HUES64 (cell line): ENCODE measurements at regions not wholly inside any gene's neighbourhood (a gene's known extent, or its start where the extent isn't known, plus 50 kb on each side); places are given as distances from the start of the nearest gene placed in this dataset.

ENCODE experiments used
- H3K27ac ChIP-seq: 2 replicates; pipeline ENCODE4 v1.7.0; 2013; ENCODE audit warnings: low read depth, low read length, inconsistent platforms
- H3K27me3 ChIP-seq: 2 replicates; pipeline ENCODE4 v1.6.1; 2013; ENCODE audit warnings: mild to moderate bottlenecking, low read length; ENCODE audit not compliant: insufficient read depth
- H3K36me3 ChIP-seq: 2 replicates; pipeline ENCODE4 v1.6.1; 2013; ENCODE audit warnings: mild to moderate bottlenecking, low read length; ENCODE audit not compliant: insufficient read depth
- H3K4me1 ChIP-seq: 2 replicates; pipeline ENCODE4 v1.6.1; 2013; ENCODE audit warnings: mild to moderate bottlenecking, low read length, moderate library complexity; ENCODE audit not compliant: insufficient read depth
- H3K4me3 ChIP-seq: 2 replicates; pipeline ENCODE4 v1.5.1; 2013; ENCODE audit warnings: mild to moderate bottlenecking, low read length, moderate library complexity
- H3K9ac ChIP-seq: 2 replicates; pipeline ENCODE4 v1.6.1; 2013; ENCODE audit warnings: mild to moderate bottlenecking, low read depth, low read length
- H3K9me3 ChIP-seq: 2 replicates; pipeline ENCODE4 v1.6.1; 2013; ENCODE audit warnings: low read depth, low read length; ENCODE audit not compliant: insufficient read depth
- WGBS: fragments of 150-250, 120-280 bp; methylation state at CpG from one replicate; pipeline ENCODE4 v1.1.7; 2013; ENCODE audit warnings: missing lambda C conversion rate; 5-methylcytosine and 5-hydroxymethylcytosine counted together

DNA sequence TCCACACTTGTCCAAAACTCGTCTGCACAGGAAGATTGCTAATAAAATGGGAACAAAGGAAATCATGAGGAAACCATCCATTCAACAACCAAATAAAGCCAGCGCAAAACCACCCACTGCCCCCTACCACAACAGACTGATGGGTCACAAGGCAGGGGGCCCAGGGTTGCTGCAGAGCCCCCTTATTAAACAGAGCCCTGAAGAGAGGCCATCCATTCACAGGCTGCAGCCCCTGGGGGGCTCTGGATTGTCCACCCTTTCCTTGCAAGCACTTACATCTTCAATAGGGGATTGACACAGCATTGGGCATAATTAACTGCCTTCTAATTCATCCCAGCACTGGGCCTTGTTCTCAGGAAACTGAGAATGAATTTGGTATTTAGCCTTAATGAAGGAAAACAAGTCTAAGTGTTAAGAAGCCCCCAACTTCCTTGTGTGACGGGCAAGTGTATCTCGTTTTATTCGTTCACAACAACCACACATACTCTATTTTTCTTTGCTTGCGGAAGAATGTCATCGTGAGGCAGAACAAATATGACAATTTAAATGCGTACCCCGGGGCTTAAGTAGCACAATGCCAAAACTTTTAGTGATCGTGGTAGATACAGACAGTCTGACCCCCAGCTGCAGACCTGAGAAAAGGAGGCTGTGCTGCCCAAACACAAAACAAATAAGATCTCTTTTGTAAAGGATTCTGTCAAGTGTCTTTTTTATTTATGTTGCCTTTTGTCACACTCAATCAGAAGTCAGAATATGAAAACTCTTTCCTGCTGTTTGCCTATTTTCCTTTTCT, 144.0 kb downstream of the SEMA6D start:
- Histone ChIP-seq H3K9ac (no peak overlapping the region), H3K4me1 (peaks cover 20% of the 10 kb centered on the region), H3K27me3 (no peaks in the 10 kb centered on the region), H3K9me3 (no peaks in the 10 kb centered on the region; the same call in 1 of the 2 replicates), H3K36me3 (no peaks in the 10 kb centered on the region), H3K4me3 (no peak overlapping the region), H3K27ac (no peak overlapping the region)
- 78% methylated on average over 10 of the region's 10 CpGs for WGBS

DNA sequence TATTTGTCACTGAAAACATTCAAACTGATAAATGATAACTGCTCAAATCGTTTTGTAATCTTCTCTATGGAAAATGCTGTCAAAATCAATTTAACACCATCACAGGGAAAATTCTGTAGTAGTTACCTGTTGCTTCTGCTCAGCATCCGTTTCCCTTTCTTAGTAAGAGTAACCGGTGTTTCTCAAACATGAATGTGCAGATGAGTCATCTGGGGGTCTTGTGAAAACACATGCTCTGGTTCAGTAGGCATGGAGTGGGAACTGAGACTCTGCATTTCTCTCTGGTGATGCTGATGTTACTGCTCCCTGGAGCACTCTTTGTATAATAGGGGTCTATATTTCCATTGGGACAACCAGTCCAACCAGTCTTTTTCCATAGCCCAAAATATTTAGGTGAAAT, 145.1 kb downstream of the SEMA6D start:
- 97% methylated on average over 3 of the region's 3 CpGs for WGBS
- no peak overlapping the region for H3K27ac ChIP-seq
- H3K36me3 ChIP-seq: no peaks in the 10 kb centered on the region
- no peaks in the 10 kb centered on the region; the same call in 1 of the 2 replicates for H3K9me3 ChIP-seq
- H3K27me3 ChIP-seq: no peaks in the 10 kb centered on the region
- no peak overlapping the region for H3K9ac ChIP-seq
- no peak overlapping the region for H3K4me3 ChIP-seq
- peaks cover 20% of the 10 kb centered on the region for H3K4me1 ChIP-seq

DNA sequence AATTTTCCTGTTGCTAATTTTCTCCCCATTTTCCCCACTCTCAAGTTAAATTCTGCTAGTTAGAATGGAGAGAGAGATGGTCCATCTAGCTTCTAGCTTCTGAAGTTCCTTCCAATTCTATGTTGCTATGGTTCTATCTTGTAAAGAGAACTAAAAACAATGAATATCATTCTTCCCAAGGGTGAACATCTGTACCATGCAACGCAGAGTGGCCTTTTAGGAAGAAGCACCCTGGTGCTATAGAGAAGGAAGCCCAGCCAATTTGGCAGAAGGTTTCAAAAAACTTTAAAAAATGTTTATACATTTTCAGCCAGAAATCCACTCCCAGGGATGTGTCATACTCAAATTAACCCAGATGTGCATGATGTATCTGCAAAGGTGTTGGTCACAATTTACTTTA, 149.1 kb downstream of the SEMA6D start:
- no peak overlapping the region for H3K27ac ChIP-seq
- no peaks in the 10 kb centered on the region for H3K36me3 ChIP-seq
- WGBS: 92% methylated on average over 1 of the region's 1 CpG
- no peaks in the 10 kb centered on the region for H3K27me3 ChIP-seq
- no peaks in the 10 kb centered on the region; the same call in 1 of the 2 replicates for H3K9me3 ChIP-seq
- H3K4me3 ChIP-seq: no peak overlapping the region
- H3K9ac ChIP-seq: no peak overlapping the region
- H3K4me1 ChIP-seq: peaks cover 10% of the 10 kb centered on the region

DNA sequence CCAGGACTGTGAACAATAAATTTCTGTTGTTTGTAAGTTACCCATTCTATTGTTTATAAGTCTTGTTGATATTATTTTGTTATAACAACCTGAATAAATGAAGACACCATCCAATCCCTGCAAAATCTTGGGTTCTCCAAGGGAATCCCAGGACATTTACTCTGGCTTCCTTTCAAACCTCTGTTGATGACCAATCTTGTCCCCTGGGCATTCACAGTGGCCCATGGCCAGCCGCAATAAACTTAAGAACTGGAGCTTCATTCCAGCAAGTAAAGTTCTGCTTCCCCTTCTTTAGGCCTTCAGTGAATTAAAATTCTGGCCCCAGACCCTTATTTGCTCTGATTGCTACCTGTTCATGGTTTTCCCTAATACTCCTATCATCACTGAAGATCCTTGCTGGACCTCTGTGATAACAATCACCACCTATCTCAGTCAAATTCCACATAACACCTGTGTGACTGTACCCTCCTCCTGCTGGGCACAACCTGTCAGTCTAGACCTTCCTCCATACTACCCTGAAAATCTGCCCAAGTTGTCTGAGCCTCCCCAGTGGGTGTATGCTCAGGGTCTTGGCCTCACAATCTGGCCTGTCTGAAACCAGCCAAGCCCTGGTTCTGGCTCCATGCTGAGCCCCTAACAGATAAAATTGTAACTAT, 153.1 kb downstream of the SEMA6D start:
- no peaks in the 10 kb centered on the region for H3K4me1 ChIP-seq
- 93% methylated on average over 1 of the region's 1 CpG for WGBS
- H3K4me3 ChIP-seq: no peak overlapping the region
- no peaks in the 10 kb centered on the region; the same call in 1 of the 2 replicates for H3K9me3 ChIP-seq
- H3K9ac ChIP-seq: no peak overlapping the region
- no peaks in the 10 kb centered on the region for H3K36me3 ChIP-seq
- H3K27me3 ChIP-seq: no peaks in the 10 kb centered on the region
- no peak overlapping the region for H3K27ac ChIP-seq

DNA sequence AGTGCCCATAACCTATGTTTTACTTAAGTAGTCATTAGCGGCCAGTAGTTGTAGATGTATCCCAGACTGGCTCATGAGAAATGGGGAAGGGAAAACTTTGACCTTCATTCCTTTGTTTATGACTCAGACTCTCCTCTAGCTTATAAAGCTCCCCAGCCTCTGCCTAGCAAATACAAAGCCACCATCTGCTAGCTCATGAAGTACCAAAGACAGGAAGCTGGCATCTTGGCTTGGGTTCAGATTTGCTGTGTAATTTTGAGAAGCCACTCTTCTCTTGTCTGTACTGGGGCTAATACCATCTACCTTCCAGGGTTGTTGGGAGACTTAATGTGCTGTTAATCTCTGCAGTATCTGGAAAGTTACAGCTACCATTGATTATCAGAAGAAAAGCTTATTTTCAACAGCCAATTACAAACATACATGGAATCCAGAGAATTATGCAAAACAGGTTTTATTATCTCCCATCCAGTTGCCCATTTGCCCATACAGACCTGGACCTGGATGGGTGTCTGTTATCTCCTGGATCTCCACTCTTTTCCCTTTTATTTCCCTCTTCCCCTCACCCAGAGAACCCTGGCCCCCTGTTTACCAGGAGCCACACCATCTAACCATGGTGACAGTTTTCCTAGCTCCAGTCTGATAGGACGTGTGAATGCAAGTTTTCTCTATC, 153.8 kb downstream of the SEMA6D start:
- no peaks in the 10 kb centered on the region for H3K9me3 ChIP-seq
- H3K27ac ChIP-seq: no peak overlapping the region
- H3K4me3 ChIP-seq: no peak overlapping the region
- no peak overlapping the region for H3K9ac ChIP-seq
- 93% methylated on average over 2 of the region's 2 CpGs for WGBS
- no peaks in the 10 kb centered on the region for H3K4me1 ChIP-seq
- H3K27me3 ChIP-seq: no peaks in the 10 kb centered on the region
- no peaks in the 10 kb centered on the region for H3K36me3 ChIP-seq

DNA sequence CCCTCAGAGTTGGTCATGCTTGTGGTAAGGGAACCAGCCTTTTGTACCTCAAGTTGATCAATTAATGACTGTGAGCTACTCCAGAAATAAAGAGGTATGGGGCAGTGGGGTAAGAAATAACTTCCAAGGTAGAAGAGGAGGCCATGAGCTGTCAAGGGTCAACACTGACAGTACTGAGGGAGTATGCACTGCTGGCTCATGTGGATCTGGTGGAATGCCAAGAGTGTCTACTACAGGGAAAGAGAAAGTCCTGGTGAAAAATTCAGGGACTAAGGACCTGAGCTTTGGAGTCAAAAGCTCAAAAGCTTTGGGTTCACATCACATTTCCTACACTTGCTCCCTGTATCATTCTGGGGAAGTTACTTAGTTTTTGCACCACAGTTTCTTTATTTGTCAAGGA, 154.9 kb downstream of the SEMA6D start:
- H3K9ac ChIP-seq: no peak overlapping the region
- H3K9me3 ChIP-seq: no peaks in the 10 kb centered on the region
- H3K36me3 ChIP-seq: no peaks in the 10 kb centered on the region
- no peak overlapping the region for H3K4me3 ChIP-seq
- H3K27ac ChIP-seq: no peak overlapping the region
- H3K4me1 ChIP-seq: peaks cover 3% of the 10 kb centered on the region; the same call in 1 of the 2 replicates
- H3K27me3 ChIP-seq: no peaks in the 10 kb centered on the region

DNA sequence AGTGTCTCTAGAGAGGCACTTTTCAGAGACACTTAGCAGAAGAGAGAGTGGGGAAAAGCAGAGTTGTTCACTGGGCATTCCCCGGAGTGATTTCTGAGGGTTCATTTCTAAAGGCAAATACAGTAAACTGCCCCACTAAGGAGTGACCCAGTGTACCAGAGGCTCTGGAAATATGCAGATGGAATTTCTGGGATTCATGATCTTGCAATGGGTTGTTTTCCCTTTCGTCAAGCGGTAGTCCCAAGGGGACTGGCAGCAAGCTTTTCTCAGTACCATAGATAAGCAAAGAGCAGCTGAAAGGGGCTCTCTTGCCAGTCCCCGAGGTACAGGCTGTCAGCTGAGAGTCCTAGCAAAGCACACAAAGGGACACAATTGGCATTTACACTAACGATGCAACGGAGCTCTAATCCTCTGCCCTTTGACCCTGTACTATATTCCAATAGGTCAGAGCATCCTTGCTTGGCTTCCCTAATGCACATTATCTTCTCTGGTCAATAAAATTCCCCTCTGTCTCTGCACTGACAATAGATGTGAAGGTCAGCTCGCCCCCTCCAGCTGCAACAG, 155.6 kb downstream of the SEMA6D start:
- no peaks in the 10 kb centered on the region for H3K9me3 ChIP-seq
- H3K27ac ChIP-seq: no peak overlapping the region
- 86% methylated on average over 7 of the region's 7 CpGs for WGBS
- H3K36me3 ChIP-seq: no peaks in the 10 kb centered on the region
- no peak overlapping the region for H3K9ac ChIP-seq
- 0 out of 2 replicates have a peak, but pooled peaks cover 2% of the 10 kb centered on the region for H3K27me3 ChIP-seq
- H3K4me3 ChIP-seq: no peak overlapping the region
- H3K4me1 ChIP-seq: peaks cover 3% of the 10 kb centered on the region; the same call in 1 of the 2 replicates

DNA sequence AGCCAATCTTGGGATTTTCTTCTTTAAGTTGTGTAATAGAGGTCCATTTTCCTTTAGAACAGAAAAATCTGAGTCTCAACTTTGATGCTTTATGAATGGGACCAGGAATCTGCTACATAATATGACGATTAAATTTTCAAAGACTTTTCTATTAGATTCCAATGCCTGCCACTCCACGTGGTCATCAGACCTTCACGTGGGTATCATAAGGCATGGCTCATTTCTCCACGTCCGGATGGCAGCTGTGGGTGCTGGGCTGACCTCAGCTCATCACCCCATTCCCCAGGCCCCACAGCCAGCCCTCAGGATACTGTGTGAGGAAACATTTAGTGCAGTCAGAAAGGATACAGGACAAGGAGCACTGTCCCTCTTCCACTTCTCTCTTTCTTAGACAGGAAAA, 159.7 kb downstream of the SEMA6D start:
- H3K27ac ChIP-seq: no peak overlapping the region
- H3K4me1 ChIP-seq: peaks cover 3% of the 10 kb centered on the region; the same call in 1 of the 2 replicates
- H3K36me3 ChIP-seq: no peaks in the 10 kb centered on the region
- H3K9ac ChIP-seq: no peak overlapping the region
- no peak overlapping the region for H3K4me3 ChIP-seq
- H3K9me3 ChIP-seq: no peaks in the 10 kb centered on the region
- 0 out of 2 replicates have a peak, but pooled peaks cover 7% of the 10 kb centered on the region for H3K27me3 ChIP-seq
- WGBS: 72% methylated on average over 5 of the region's 5 CpGs

DNA sequence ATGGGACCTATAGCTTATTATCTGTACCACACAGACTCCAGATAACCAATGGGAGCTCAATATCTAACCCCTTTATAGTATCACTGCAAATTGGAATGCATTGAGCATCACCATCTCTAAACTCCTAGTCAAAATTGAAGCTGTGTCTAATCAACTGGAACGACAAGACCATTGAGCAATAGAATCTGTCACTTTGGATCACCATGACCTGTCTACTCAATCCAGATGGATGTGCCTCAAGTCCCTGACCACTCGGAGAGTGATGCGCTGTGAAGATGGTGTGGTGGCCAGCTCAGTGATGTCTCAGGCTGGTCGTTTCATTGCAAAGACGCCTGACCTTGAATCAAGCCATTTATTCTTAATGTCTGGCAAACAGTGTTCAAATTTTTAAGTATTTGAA, 160.5 kb downstream of the SEMA6D start:
- Histone ChIP-seq H3K9me3 (no peaks in the 10 kb centered on the region), H3K36me3 (no peaks in the 10 kb centered on the region)
- 95% methylated on average over 5 of the region's 5 CpGs for WGBS

DNA sequence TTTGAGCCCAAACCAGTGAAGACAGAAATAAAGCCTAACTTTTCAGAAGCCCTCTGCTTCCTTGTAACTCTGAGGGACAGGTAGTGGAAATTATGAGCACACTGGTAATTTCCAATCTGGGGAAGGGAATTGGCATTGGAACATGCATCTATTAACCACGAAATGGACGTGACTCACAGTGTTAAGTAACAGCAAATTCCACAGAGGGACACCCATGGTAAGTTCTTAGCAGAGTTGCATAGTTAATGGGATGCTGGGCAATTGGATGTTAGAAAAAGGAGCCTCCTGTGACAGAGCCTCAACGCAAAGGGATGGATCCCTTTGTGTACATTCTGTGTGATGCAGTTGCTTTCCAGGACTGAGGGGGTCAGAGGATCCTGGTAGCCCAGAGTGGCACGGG, 168.6 kb downstream of the SEMA6D start:
- 67% methylated on average over 4 of the region's 4 CpGs for WGBS
- H3K36me3 ChIP-seq: no peaks in the 10 kb centered on the region
- H3K4me3 ChIP-seq: no peak overlapping the region
- peaks cover 33% of the 10 kb centered on the region for H3K4me1 ChIP-seq
- no peak overlapping the region for H3K9ac ChIP-seq
- no peaks in the 10 kb centered on the region for H3K9me3 ChIP-seq
- H3K27ac ChIP-seq: no peak overlapping the region
- peaks cover 35% of the 10 kb centered on the region for H3K27me3 ChIP-seq

More for the DNA sequence above, 160.5 kb downstream of the SEMA6D start:
- Histone ChIP-seq H3K27me3 (0 out of 2 replicates have a peak, but pooled peaks cover 8% of the 10 kb centered on the region), H3K27ac (no peak overlapping the region), H3K4me3 (no peak overlapping the region), H3K9ac (no peak overlapping the region), H3K4me1 (peaks cover 3% of the 10 kb centered on the region; the same call in 1 of the 2 replicates)
